Activated naive CD4-positive, alpha-beta T cell treated with anti-CD3 and anti-CD28 coated beads, Interleukin-2, amount 50 U/mL, for 24 hours (primary cell): ENCODE measurements at regions not wholly inside any gene's neighbourhood (a gene's known extent, or its start where the extent isn't known, plus 50 kb on each side); places are given as distances from the start of the nearest gene placed in this dataset.

Experiments
- H3K27ac Mint-ChIP-seq: one replicate; pipeline ENCODE4 v1.8.0; 2021; ENCODE audit warnings: mild to moderate bottlenecking, mixed read lengths
- H3K27me3 Mint-ChIP-seq: one replicate; pipeline ENCODE4 v1.8.0; 2021; ENCODE audit warnings: mixed read lengths
- H3K36me3 Mint-ChIP-seq: one replicate; pipeline ENCODE4 v1.8.0; 2021; ENCODE audit warnings: mixed read lengths
- H3K4me1 Mint-ChIP-seq: one replicate; pipeline ENCODE4 v1.8.0; 2021; ENCODE audit warnings: mixed read lengths
- H3K4me3 Mint-ChIP-seq: one replicate; pipeline ENCODE4 v1.8.0; 2021; ENCODE audit warnings: mild to moderate bottlenecking, mixed read lengths
- H3K9me3 Mint-ChIP-seq: one replicate; pipeline ENCODE4 v1.8.0; 2021; ENCODE audit warnings: mixed read lengths

- peaks cover 2% of the 10 kb centered on the region for H3K36me3 Mint-ChIP-seq
Observed at GRCh38 chr3:106232956-106233355, 364.1 kb upstream of the CBLB start.

GRCh38 chr3:106239195-106239697, 370.4 kb upstream of the CBLB start:
- Mint-ChIP-seq H3K27me3 (no peaks in the 10 kb centered on the region), H3K4me3 (no peak overlapping the region), H3K9me3 (peaks cover 9% of the 10 kb centered on the region), H3K27ac (no peak overlapping the region), H3K4me1 (peaks cover 10% of the 10 kb centered on the region), H3K36me3 (no peaks in the 10 kb centered on the region)

More at GRCh38 chr3:106232956-106233355, 364.1 kb upstream of the CBLB start:
- peak overlapping the region; percentile 56 for H3K27ac Mint-ChIP-seq
- peaks cover 57% of the 10 kb centered on the region for H3K4me1 Mint-ChIP-seq
- no peak overlapping the region for H3K4me3 Mint-ChIP-seq
- H3K27me3 Mint-ChIP-seq: no peaks in the 10 kb centered on the region
- peaks cover 5% of the 10 kb centered on the region for H3K9me3 Mint-ChIP-seq

GRCh38 chr3:106241593-106241992, 372.8 kb upstream of the CBLB start:
- H3K27ac Mint-ChIP-seq: no peak overlapping the region
- no peak overlapping the region for H3K4me3 Mint-ChIP-seq
- no peaks in the 10 kb centered on the region for H3K36me3 Mint-ChIP-seq
- H3K4me1 Mint-ChIP-seq: peaks cover 4% of the 10 kb centered on the region
- H3K9me3 Mint-ChIP-seq: peaks cover 4% of the 10 kb centered on the region
- H3K27me3 Mint-ChIP-seq: no peaks in the 10 kb centered on the region

GRCh38 chr3:106242781-106243180, 374.0 kb upstream of the CBLB start:
- Mint-ChIP-seq H3K4me1 (peaks cover 4% of the 10 kb centered on the region), H3K27ac (no peak overlapping the region), H3K36me3 (no peaks in the 10 kb centered on the region), H3K27me3 (no peaks in the 10 kb centered on the region), H3K9me3 (peaks cover 4% of the 10 kb centered on the region), H3K4me3 (no peak overlapping the region)

- Mint-ChIP-seq H3K27me3 (no peaks in the 10 kb centered on the region), H3K36me3 (no peaks in the 10 kb centered on the region), H3K9me3 (peaks cover 3% of the 10 kb centered on the region), H3K4me1 (peaks cover 17% of the 10 kb centered on the region), H3K27ac (no peak overlapping the region), H3K4me3 (no peak overlapping the region)
Observed at GRCh38 chr3:106245400-106245799, 376.6 kb upstream of the CBLB start.

- H3K27me3 Mint-ChIP-seq: no peaks in the 10 kb centered on the region
- H3K4me3 Mint-ChIP-seq: no peak overlapping the region
- H3K36me3 Mint-ChIP-seq: peaks cover 3% of the 10 kb centered on the region
- H3K9me3 Mint-ChIP-seq: peaks cover 5% of the 10 kb centered on the region
- no peak overlapping the region for H3K27ac Mint-ChIP-seq
- peaks cover 13% of the 10 kb centered on the region for H3K4me1 Mint-ChIP-seq
Observed at GRCh38 chr3:106247902-106248684, 379.3 kb upstream of the CBLB start.

- Mint-ChIP-seq H3K4me1 (peaks cover 13% of the 10 kb centered on the region), H3K36me3 (peaks cover 3% of the 10 kb centered on the region), H3K4me3 (no peak overlapping the region), H3K27me3 (no peaks in the 10 kb centered on the region), H3K27ac (no peak overlapping the region), H3K9me3 (peaks cover 5% of the 10 kb centered on the region)
Observed at GRCh38 chr3:106249159-106249558, 380.3 kb upstream of the CBLB start.

- H3K36me3 Mint-ChIP-seq: peaks cover 3% of the 10 kb centered on the region
- H3K27ac Mint-ChIP-seq: no peak overlapping the region
- H3K9me3 Mint-ChIP-seq: peaks cover 5% of the 10 kb centered on the region
- H3K27me3 Mint-ChIP-seq: no peaks in the 10 kb centered on the region
- peaks cover 16% of the 10 kb centered on the region for H3K4me1 Mint-ChIP-seq
- no peak overlapping the region for H3K4me3 Mint-ChIP-seq
Observed at GRCh38 chr3:106249981-106250380, 381.2 kb upstream of the CBLB start.

GRCh38 chr3:106251160-106251892, 382.5 kb upstream of the CBLB start:
- Mint-ChIP-seq H3K27ac (peak overlapping the region; percentile 12), H3K27me3 (no peaks in the 10 kb centered on the region), H3K9me3 (peaks cover 5% of the 10 kb centered on the region), H3K4me3 (no peak overlapping the region), H3K4me1 (peaks cover 16% of the 10 kb centered on the region), H3K36me3 (peaks cover 3% of the 10 kb centered on the region)

GRCh38 chr3:106255870-106256248, 387.0 kb upstream of the CBLB start:
- Mint-ChIP-seq H3K4me1 (peaks cover 3% of the 10 kb centered on the region), H3K27me3 (no peaks in the 10 kb centered on the region), H3K27ac (no peak overlapping the region), H3K4me3 (no peak overlapping the region), H3K9me3 (no peaks in the 10 kb centered on the region), H3K36me3 (peaks cover 3% of the 10 kb centered on the region)

- H3K27me3 Mint-ChIP-seq: no peaks in the 10 kb centered on the region
- H3K4me3 Mint-ChIP-seq: no peak overlapping the region
- no peaks in the 10 kb centered on the region for H3K9me3 Mint-ChIP-seq
- H3K27ac Mint-ChIP-seq: no peak overlapping the region
- peaks cover 3% of the 10 kb centered on the region for H3K4me1 Mint-ChIP-seq
- H3K36me3 Mint-ChIP-seq: peaks cover 3% of the 10 kb centered on the region
Observed at GRCh38 chr3:106256249-106256957, 387.6 kb upstream of the CBLB start.

- Mint-ChIP-seq H3K36me3 (peaks cover 1% of the 10 kb centered on the region), H3K9me3 (no peaks in the 10 kb centered on the region), H3K27me3 (no peaks in the 10 kb centered on the region), H3K4me1 (peaks cover 3% of the 10 kb centered on the region), H3K27ac (no peak overlapping the region), H3K4me3 (no peak overlapping the region)
Observed at GRCh38 chr3:106257172-106257571, 388.4 kb upstream of the CBLB start.

- Mint-ChIP-seq H3K27me3 (no peaks in the 10 kb centered on the region), H3K36me3 (no peaks in the 10 kb centered on the region), H3K4me3 (no peak overlapping the region), H3K9me3 (no peaks in the 10 kb centered on the region), H3K27ac (no peak overlapping the region), H3K4me1 (no peaks in the 10 kb centered on the region)
Observed at GRCh38 chr3:106261396-106261795, 392.6 kb upstream of the CBLB start.

GRCh38 chr3:106261915-106262683, 393.3 kb upstream of the CBLB start:
- Mint-ChIP-seq H3K27ac (no peak overlapping the region), H3K27me3 (no peaks in the 10 kb centered on the region), H3K4me3 (no peak overlapping the region), H3K36me3 (no peaks in the 10 kb centered on the region), H3K9me3 (no peaks in the 10 kb centered on the region), H3K4me1 (no peaks in the 10 kb centered on the region)

GRCh38 chr3:106263011-106263410, 394.2 kb upstream of the CBLB start:
- no peaks in the 10 kb centered on the region for H3K4me1 Mint-ChIP-seq
- H3K36me3 Mint-ChIP-seq: no peaks in the 10 kb centered on the region
- no peak overlapping the region for H3K4me3 Mint-ChIP-seq
- no peaks in the 10 kb centered on the region for H3K27me3 Mint-ChIP-seq
- H3K9me3 Mint-ChIP-seq: no peaks in the 10 kb centered on the region
- peak overlapping the region; percentile 85 for H3K27ac Mint-ChIP-seq
